ENCODE measurements at regions not wholly inside any gene's neighbourhood (a gene's known extent, or its start where the extent isn't known, plus 50 kb on each side); places are given as distances from the start of the nearest gene placed in this dataset.
A peak's percentile ranks its signal among the peaks of the same experiment; 100 is the strongest.

- H3K27ac ChIP-seq: no peak overlapping the region
- TF ChIP-seq, protein P1, sequence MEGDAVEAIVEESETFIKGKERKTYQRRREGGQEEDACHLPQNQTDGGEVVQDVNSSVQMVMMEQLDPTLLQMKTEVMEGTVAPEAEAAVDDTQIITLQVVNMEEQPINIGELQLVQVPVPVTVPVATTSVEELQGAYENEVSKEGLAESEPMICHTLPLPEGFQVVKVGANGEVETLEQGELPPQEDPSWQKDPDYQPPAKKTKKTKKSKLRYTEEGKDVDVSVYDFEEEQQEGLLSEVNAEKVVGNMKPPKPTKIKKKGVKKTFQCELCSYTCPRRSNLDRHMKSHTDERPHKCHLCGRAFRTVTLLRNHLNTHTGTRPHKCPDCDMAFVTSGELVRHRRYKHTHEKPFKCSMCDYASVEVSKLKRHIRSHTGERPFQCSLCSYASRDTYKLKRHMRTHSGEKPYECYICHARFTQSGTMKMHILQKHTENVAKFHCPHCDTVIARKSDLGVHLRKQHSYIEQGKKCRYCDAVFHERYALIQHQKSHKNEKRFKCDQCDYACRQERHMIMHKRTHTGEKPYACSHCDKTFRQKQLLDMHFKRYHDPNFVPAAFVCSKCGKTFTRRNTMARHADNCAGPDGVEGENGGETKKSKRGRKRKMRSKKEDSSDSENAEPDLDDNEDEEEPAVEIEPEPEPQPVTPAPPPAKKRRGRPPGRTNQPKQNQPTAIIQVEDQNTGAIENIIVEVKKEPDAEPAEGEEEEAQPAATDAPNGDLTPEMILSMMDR (conservative IDR thresholded peaks at IDR 0.05; ENCODE audit: low read depth): no peak
- POLR2A ChIA-PET (ENCODE audit: low non-redundant PET): interaction anchor here (0.6 kb wide), 2 partner anchors 27 to 1204 kb away, joined by 5 to 7 read pairs; no protein-coding TSS in a partner anchor
- DNase-seq (ENCODE audit: low spot score): no peak
- CTCF ChIA-PET: no interaction called here
Observed at GRCh38 chr15:79529157-79529785, 97.1 kb downstream of the MINAR1 start.

DNA sequence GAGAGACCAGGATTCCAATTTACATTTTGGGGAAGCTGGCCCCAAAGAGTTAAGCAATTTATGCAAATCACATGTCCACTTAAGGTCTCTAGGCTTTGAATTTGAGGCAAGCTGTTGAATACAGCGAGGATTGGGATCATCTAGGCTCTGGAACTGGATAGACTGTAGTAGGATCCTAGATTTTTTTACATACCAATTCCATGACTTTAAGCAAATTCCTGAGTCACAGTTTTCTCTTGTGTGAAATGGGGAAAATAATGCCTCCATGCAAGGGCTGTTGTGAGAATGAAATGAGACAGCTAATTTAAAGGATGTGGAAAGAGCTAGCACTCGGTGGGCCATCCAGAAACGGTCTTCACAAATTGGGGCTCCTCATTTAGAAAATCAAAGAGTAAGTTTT lies 103.4 kb downstream of the MINAR1 start:
- POLR2A ChIA-PET (ENCODE audit: low non-redundant PET): no interaction called here
- DNase-seq (ENCODE audit: low spot score): no peak
- CTCF ChIA-PET: no interaction called here

DNA sequence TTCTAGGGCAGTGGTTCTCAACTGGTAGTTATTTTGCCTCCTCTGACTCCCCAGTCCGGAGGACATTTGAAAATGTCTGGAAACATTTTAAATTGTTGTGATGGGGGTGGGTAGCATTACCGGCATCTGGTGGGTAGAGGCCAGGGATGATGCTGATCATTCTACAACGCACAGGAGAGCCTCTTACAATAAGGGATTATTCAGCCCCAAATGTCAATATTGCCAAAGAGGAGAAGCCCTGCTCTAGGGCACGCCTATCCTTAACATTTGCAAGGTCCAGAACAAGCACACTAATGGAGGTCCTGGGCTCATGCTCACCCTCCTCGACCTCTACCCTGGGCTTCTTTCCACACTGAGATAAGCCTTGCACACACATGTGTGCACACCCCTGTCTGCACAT lies 106.4 kb downstream of the MINAR1 start:
- TF ChIP-seq, protein P1 (conservative IDR thresholded peaks at IDR 0.05; ENCODE audit: low read depth): no peak
- no peak for DNase-seq (ENCODE audit: low spot score)
- no peak overlapping the region for H3K27ac ChIP-seq
- ChIA-PET POLR2A (ENCODE audit: low non-redundant PET) (no interaction called here), CTCF (no interaction called here)

More for the DNA sequence above, 103.4 kb downstream of the MINAR1 start:
- no peak overlapping the region for H3K27ac ChIP-seq
- TF ChIP-seq, protein P1 (conservative IDR thresholded peaks at IDR 0.05; ENCODE audit: low read depth): no peak

DNA sequence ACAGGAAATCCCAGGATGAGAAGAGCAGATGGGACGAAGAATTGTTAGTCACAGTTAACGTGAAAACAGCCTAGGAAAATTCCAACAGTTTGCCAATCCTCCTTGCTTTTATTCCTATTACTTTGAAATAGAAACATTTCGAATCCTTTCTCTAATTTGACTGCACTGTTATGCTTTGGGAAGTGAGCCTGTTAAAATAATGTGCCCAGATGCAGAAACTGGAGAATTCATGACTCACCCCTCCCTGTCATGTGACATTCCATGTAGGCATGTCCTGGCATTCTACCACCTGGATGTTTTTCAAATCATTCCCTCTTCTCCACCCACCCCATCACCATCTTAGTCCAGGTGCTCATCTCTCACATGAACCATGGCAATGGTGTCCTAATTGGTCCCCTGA lies 107.3 kb downstream of the MINAR1 start:
- H3K27ac ChIP-seq: no peak overlapping the region
- ChIA-PET POLR2A (ENCODE audit: low non-redundant PET) (no interaction called here), CTCF (interaction anchor here (0.6 kb wide), 1 partner anchor 25 kb away, joined by 3 read pairs; no protein-coding TSS in a partner anchor)
- TF ChIP-seq, protein P1 (conservative IDR thresholded peaks at IDR 0.05; ENCODE audit: low read depth): no peak
- peak; percentile 67 for DNase-seq (ENCODE audit: low spot score)

DNA sequence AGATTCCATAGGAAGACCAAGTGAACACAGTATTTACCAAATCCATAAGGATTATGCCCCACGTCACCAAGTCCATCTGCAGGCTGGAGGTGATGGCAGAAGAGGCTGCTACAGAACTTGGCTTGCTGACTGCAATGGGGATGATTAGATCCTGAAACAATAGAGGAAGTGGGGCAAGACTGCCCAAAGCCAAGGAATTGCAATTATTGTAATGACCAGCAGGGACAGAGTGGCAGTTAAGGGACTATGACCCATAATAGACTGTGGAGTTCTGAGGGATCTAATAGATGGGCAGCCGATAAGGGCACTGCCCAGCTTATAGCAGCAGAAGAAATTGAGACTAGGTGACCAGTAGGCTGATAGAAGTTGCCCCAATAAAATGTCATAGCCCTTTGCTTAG lies 108.4 kb downstream of the MINAR1 start:
- ChIA-PET POLR2A (ENCODE audit: low non-redundant PET) (no interaction called here), CTCF (no interaction called here)
- DNase-seq (ENCODE audit: low spot score): no peak
- TF ChIP-seq, protein P1 (conservative IDR thresholded peaks at IDR 0.05; ENCODE audit: low read depth): no peak
- H3K27ac ChIP-seq: no peak overlapping the region

- ChIA-PET CTCF (no interaction called here), POLR2A (ENCODE audit: low non-redundant PET) (no interaction called here)
Observed at GRCh38 chr15:79541196-79541595, 109.1 kb downstream of the MINAR1 start.

More at GRCh38 chr15:79541196-79541595, 109.1 kb downstream of the MINAR1 start:
- TF ChIP-seq, protein P1 (conservative IDR thresholded peaks at IDR 0.05; ENCODE audit: low read depth): no peak
- no peak overlapping the region for H3K27ac ChIP-seq
- DNase-seq (ENCODE audit: low spot score): no peak

All from RWPE1 (cell line).